Endometrium (tissue), 2 donors: ENCODE measurements at regions not wholly inside any gene's neighbourhood (a gene's known extent, or its start where the extent isn't known, plus 50 kb on each side); places are given as distances from the start of the nearest gene placed in this dataset.

ENCODE experiments used
- FAIRE-seq: peaks from 2 replicates; lab custom pipeline; 2012; peaks lifted over from hg19 to GRCh38; lab: Jason Lieb, UNC
- donor health status: control.
- donor health status: control.

DNA sequence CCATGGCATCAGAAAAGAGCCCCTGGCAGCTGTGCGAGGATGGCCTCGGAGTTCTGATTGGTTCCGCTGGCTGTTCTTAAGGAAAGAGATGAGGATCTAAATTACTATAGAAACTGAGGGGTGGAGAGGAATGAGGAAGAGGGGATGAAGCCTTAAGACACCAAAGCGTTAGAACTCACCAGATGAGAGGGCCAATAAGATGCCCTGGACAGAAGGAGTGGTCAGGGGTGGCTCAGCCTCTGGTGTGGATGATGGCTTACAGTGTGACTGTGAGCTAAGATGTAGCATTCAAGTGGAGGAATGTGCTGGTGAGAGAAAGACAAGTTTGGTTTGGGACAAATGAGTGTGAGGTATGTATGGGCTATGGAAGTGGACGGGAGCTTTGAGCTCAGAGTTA, 97.8 kb downstream of the ZFP36L2 start:
- no peak for FAIRE-seq

DNA sequence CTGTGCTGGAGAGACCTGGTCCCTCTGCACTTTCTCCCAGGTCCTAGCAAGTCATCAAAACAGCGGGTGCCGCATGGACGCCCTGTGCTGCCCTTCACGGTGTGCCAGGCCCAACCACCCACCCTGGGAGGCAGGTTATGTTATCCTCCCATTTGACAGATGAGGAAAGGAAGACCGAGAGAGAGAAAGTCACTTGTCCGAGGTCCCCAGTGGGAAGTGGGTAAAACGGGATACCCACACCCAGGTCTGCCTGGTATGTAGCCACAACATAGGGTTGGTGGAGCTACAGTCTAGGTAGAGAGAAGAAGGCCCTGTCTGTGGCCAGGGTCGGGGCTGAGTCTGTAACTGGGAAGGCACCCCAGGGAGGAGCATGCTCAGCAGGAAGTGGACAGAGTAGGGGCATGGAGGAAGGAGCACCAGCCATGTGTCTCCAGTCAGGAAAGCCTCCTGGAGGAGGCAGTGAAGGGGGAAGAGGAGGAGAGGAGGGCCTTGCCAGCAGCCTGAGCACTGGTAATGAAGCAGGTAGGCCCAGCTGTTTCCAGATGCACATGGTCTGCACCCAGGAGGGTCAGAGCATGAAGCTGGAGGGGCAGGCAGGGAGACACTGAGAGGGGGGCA, 98.4 kb downstream of the ZFP36L2 start:
- FAIRE-seq, result no peak

DNA sequence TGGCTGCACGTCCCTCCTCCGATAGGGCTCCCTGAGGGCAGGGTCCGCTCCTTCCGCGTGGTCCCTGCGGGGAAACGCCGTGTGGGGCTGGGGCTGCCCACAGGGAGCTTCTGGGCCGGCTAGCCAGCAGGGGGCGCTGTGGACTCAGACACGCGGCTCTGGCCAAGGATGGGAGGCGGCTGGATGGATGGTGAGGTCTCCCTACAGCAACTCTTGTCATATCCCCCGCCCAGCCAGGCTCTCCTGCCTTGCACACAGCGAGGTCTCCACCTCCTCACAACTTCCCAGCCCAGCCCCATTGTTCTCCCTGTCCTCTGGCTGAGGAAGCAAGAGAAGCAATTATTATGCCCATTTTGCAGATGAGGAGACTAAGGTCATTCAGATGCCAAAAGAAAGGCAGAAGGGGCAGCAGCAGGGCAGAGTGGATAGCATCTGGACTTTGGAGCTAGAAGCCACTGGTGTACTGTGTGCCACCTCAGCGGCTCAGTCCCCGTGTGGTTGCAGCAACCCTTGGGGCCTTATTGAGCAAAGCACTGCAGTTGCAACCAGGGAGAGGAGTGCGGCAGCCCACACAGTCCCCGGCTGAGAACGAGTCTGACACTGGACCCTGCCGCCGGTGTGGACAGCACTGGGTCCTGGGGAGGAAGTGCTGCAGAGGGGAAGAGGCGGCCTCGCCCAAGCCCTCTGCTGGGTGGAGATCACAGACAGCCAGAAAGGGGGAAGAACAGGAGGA, 99.0 kb downstream of the ZFP36L2 start:
- FAIRE-seq, result no peak

DNA sequence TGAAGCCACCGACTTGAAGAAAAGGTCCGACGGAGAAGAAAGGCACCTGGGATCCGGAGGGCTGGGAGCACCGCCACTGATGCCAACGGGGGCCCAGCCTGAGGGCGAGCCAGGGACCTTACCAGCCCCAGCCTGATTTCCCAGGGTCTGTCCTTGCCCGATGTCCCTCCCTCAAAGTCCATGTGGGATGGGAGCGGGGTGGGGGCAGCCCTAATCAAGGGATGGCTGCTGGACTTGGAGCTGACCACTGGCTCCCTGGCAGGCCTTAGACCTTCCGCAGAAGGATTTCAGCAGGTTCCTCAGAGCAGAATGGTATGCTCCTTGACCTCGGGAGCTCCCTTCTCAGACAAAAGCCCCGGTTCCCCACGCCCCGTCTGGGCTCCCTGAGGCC, 99.6 kb downstream of the ZFP36L2 start:
- no peak for FAIRE-seq

DNA sequence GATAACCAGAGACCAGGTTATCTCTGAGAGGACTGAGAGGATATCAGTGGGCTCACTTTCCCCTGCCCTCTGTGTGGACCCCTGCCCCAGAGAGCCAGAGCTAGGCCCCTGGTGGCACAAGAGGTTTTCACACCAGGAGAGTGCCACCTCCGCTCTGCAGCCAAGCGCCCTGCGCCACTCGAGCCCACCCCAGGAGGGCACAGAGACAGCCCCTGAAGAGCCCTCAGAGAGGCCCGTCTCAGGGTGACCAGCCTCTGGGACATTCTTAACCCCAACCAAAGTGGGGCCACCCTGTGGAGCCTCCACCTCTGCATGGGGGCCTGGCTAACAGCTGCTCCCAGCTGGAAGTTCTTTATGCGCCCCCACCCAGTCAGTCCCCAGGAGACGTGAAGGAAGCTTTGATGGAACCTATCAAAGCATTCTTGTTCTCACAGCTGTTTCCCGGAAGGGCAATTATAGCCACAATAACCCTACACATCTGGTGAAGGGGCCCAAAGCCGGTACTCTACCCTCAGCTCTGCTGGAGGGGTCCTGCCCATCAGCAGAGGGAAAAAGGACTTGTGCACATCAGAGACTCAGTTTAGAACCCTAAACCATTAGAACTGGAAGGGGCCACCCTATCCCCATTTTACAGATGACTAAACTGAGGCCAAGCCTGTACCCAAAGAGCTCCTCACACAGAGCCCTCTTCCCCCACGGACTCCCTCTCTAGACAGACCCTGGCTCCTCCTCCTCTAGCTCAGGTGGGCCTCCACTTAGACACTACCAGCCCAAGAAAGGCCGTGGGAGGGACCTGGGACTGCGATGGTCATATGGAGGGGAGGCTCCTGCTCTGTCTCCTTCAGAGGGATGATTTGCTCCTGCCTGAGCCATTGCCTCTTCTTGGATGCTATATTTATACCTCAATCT, 101.1 kb downstream of the ZFP36L2 start:
- no peak for FAIRE-seq

DNA sequence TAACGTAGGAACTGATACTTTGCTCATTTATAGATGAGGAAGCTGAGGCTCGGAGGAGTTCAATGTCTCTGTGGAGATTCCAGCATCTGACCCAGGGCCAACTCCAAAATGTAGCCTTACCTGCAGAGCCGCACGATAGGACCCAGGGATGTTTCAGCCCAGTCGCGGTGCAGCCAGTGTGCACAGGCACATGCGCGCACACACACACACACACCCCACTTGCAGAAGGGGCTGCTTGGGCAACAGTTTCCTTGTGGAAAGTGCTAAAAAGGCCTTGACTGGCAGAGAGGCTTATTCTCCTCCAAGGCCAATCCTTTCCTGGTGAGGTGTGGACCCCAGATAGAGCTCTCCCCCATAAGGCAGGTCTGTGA, 101.7 kb downstream of the ZFP36L2 start:
- FAIRE-seq, result no peak

DNA sequence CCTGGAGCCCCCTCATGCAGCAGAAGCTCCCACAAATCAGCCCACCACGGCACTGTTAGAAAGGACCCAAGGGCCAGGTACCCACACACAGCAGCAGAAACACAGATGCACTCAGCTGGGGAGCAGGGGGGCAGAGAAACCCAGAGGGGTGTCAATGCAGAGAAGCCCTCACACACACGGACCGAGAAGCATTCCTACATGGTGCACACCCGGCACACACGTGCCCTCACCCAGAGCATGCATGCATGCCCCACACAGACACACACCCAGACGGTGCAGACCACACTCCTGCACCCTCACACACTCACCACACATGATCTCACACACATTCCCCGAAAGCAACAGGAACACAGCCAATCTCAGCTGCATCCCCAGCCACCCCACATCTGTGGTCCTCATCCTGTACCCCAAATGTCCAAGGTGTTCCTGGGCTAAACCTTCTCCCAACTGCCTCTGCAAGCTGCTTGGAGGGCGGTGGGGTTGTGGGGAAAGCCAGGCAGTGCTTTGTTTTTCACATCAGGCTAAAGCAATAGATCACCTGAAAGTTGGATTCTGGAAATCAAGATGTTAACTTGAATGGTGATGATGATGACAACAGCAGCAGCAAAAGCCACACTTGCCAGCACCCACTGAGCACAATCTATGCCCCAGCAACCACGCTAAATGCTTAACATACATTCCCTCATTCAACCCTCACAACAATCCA, 102.3 kb downstream of the ZFP36L2 start:
- FAIRE-seq, result no peak

DNA sequence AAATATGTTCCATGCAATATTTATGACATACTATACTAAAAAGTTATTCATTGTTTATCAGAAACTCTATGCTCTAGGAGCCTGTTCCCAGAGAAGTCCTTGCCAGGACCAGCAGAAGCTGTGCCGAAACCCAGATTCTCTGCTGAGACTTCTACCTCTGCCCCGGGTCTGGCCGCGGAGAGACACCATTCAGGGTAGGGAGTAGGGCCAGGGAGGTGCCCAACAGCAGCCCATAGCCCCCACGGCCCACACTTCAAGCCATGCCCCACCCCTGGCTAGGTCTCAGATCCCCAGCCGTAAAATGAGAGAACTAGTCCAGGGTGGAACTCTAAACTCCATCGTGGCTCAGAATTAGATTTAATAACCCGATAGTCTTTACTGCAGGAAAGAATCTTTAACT, 102.9 kb downstream of the ZFP36L2 start:
- FAIRE-seq, result no peak

DNA sequence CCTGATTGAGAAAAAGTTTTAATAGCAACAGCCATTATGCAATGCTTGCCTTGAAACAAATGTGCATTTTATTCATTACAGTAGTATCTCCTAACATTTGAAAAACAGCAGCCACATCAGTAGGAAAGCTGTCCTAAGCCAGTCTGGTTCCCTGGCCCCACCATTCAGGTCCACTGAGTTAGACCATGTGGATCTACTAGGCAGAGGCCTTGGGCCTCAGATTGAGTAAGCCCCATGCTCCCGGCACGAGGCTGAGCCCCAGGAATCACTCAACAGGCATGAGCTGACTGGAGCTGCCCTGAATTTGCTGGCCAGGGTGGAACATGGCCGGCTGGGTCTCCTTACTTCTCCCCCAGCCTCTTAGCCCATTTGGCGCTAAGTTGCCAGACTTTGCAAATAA, 103.4 kb downstream of the ZFP36L2 start:
- FAIRE-seq, result no peak

DNA sequence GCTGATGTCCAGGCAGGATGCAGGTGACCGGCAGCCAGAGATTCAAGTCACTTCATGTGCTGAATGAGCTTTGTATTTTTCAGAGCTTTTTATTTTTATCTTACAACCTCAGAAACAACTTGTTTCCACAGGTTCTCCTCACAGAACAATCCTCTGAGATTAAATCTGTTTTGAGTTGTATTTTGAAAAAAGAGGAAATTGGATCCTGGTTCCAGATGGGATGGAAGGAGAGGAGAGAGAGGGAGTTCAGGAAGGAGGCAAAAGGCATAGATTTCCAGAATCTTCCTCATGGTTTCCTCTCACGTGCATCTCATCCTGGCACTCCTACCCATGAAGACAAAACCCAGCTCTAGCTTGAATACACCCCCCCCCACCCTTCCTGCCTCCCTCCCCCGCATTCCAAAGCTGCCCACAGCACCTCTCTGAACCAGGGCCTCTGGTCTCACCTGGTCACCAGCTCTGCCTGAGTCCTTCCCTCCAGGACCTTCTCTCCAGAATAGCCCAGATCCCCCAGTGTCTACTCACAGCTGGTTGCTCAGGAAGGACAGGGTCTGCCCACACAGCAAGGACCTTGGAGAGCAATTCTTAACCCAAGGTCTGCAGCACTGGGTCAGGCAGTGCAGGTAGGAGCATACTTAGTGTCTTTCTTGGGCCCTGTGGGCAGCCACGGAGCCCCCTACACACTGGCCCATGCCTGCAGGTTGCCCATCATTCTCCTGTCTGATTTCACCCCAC, 104.7 kb downstream of the ZFP36L2 start:
- FAIRE-seq, result no peak

DNA sequence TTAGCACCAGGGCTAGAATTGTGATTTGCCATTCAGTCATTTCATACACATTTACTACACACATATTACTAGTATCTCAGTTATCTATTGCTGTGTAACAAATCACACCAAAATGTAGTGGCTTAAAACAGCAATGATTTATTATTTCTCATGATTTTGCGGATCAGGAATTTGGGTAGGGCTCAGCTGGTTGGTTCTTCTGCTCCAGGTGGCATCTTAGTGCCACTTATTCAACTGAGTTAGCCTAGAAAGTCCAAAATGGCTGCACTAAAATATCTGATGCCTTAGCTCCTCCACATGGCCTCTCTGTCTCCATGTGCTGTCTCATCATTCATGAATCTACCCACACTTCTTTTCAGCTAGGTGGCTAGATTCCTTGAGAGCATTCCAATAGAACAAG, 107.1 kb downstream of the ZFP36L2 start:
- FAIRE-seq, result no peak

DNA sequence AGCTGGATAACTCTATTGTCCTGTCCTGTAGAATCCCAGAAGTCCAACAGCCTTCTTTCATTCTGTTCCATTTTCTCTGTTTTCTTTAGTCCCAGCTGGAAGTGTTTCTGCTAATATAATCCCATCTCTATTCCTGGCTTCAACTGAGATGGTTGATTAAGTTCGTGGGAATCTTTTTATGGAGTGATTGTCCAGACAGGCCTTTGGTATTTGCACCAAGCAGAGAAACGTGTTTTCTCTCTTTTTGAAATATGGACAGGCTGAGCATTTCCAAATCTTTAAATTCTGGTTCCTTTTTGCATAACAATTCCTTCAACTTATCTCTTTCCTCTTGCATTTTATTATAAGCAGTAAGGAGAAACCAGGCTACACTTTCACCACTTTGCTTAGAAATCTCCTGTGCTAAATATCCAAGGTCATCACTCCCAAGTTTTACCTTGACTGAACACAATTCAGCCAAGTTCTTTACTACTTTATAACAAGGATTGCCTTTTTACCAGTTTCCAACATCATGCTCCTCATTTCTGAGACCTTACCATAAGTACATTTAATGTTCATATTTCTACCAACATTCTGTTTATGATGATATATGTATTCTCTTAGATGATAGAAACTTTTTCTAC, 108.8 kb downstream of the ZFP36L2 start:
- FAIRE-seq, result no peak

DNA sequence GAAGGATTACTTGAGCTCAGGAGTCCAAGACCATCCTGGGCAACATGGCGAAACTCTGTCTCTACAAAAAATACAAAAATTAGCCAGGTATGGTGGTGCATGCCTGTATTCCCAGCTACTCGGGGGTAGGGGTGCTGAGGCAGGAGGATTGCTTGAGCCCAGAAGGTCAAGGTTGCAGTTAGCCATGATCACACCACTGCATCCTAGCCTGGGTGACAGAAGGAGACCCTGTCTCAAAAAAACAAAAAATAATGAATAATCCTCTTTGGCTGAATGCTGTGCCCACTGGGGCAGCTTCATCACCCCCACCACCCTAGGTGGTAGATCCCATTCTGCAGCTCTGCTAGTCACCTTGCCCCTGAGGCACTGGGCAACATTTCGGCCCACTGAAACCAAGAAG, 109.4 kb downstream of the ZFP36L2 start:
- no peak for FAIRE-seq

DNA sequence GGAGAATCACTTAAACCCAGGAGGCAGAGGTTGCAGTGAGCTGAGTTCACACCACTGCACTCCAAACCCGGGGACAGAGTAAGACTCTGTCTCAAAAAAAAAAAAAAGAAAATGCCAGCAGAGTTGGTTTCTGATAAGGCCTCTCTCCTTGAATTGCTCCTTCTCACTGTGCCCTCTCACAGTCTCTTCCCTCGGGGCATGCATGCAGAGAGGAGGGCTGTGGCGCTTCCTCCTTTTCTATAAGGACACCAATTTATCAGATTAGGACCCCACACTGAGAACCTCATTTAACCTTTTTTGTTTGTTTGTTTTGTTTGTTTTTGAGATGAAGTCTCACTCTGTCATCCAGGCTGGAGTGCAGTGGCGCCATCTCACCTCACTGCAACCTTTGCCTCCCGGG, 110.5 kb downstream of the ZFP36L2 start:
- FAIRE-seq, result no peak

DNA sequence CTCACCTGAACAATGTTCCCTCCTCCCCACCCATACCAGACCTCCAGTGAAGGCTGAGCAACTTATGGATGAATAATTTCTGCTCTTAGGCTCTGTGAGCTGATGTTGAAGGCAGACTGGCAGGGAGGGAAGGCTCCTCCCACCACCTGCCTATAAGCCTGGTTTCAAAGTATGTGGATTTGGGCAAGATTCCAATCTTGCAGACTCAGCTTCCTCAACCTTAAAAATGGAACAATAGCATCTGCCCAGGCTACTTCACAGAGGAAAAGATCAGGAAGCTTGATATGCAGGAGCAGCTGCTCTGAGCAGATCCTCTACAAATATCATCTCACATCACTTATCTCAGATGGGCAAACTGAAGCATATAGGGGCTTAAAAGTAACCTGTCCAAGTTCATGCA, 112.2 kb downstream of the ZFP36L2 start:
- FAIRE-seq, result no peak

DNA sequence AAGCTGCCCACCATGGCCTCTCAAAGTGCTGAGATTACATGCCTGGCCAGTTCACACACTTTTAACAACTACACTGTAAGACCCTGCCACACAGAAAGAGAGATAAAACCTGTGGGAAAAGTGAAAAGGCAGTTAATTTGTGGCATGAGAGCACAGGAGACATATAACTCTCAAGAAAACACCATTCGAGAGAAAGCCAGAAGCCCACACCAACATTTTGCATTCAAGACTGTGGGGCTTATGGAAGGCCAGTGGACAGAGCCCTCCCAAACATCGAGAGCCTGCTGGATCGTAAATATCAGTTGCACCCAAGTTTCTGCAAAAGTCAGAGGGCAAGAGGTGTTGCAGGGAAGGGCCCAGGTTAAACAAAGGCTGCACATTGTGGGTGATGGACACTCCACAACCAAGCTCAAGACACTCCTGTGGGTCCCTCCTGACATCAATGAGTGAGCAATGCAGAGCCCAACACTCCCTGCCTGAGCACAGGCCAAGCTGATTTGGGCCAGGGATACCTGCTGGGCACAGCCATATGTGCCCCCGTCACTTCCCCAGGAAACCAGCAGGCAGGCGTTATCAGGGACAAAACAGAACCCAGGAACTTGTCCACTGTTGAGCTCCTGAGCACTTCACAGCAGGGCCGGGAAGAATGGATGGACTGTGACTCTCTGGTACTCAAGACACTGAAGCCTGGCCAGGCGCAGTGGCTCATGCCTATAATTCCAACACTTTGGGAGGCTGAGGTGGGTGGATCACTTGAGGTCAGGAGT, 114.4 kb downstream of the ZFP36L2 start:
- no peak for FAIRE-seq

DNA sequence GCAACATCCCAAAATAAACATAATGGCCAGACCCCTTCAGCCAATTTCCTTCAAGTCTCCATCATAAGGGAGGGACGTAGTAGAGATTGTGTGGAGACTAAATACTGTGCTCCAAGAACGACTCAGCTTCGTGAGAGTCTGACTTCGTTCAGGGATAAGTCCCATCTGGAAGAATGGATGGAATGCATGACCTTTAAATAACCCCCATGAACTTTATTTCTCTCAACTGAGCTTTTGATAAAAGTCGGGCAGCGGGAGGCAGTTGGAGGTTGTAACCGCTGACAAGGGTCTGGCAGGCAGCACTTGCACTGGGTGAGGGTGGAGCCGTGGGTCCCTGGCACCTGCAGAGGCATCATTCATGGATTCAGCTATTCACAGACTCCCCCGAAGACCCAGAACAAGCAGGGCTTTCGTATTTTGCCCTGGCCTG, 115.9 kb downstream of the ZFP36L2 start:
- FAIRE-seq, result no peak

DNA sequence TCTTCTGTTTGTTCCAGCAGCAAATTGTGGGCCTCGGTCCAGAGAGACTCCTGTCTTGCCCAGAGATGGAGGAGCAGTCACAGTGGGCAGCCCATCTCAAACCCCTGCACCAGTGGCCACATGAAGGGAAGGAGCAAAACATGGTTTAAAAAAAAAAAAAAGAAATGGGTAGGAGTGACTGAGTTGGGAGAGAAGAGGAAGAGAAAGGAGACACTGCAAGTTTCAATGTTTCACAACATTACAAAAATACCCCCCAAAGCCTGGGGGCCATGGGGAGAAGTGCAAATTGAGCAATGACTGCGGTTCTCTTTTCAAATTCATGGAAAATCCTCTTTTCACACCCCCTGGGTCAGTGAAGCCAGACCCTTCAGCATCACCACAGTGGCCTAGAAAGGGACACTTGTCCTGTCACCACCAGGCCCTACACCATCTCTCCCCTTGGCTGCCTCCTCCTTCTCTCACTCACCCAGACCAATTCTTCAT, 117.1 kb downstream of the ZFP36L2 start:
- FAIRE-seq, result no peak

DNA sequence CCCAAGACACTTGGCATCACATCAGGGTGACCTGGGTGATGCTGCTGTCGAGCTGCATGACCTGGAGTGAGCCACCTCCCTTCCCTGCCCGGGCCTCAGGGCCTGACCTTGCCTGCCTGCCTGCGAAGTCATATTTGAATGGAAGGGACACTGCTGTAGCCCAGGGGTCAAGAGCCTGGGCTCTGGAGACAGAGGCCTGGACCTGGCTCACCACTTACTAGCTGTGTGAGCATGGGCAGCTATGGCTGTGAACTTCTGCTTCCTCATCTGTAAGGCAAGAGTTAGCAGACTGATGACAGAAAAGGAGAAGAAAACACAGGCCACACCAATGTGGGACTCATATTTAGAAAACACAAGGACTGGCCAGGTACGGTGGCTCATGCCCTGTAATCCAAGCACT, 118.7 kb downstream of the ZFP36L2 start:
- no peak for FAIRE-seq
